Stomach (tissue), 8 donors: ENCODE measurements at regions not wholly inside any gene's neighbourhood (a gene's known extent, or its start where the extent isn't known, plus 50 kb on each side); places are given as distances from the start of the nearest gene placed in this dataset.

Source experiments
- DNase-seq, 2 donors: peaks; one replicate each; pipeline versions ENCODE4 v3.0.0 to v3.0.0-alpha.2; 2013 to 2019
- H3K27ac ChIP-seq, 5 donors: fragments of 200-600 bp in 4 of 5; sonication (generic) in 4 of 5; one replicate each; pipeline ENCODE4 v1.5.1; 2013 to 2019; ENCODE audit warnings: mild to moderate bottlenecking in 1 of 5, moderate library complexity in 1 of 5
- H3K27me3 ChIP-seq, 3 donors: fragments of 200-600 bp; sonication (generic); one replicate each; pipeline ENCODE4 v1.5.1; 2017 to 2019; ENCODE audit warnings: mixed run types in 1 of 3
- H3K36me3 ChIP-seq, 4 donors: fragments of 200-600 bp; sonication (generic); 1 replicate in 3 of 4; 2 replicates in 1 of 4; pipeline ENCODE4 v1.5.1; 2016 to 2019
- H3K4me1 ChIP-seq, 4 donors: fragments of 200-600 bp; sonication (generic); one replicate each; pipeline ENCODE4 v1.5.1; 2016 to 2019
- H3K4me3 ChIP-seq, 4 donors: fragments of 200-600 bp; sonication (generic) in 3 of 4; one replicate each; pipeline ENCODE4 v1.5.1; 2016 to 2019; ENCODE audit warnings: mild to moderate bottlenecking in 1 of 4
- H3K9me3 ChIP-seq, 4 donors: fragments of 200-600 bp; sonication (generic); one replicate each; pipeline ENCODE4 v1.5.1; 2016 to 2019
- CTCF ChIP-seq, 7 experiments: fragments of 450-650 bp in 4 of 7; fragments of 200-600 bp in 3 of 7; sonication (generic) in 3 of 7; IDR thresholded peaks; one replicate each; pipeline ENCODE4 v1.5.1; 2016 to 2019; ENCODE audit warnings: antibody characterized with exemption in 7 of 7, control low read depth in 2 of 7, mild to moderate bottlenecking in 1 of 7
- EP300 ChIP-seq: sonication (generic); formaldehyde crosslinking; IDR thresholded peaks from one replicate; pipeline ENCODE4 v1.6.1; 2017; ENCODE audit warnings: antibody characterized with exemption
- POLR2A ChIP-seq, 4 donors: fragments of 450-650 bp; IDR thresholded peaks; one replicate each; pipeline ENCODE4 v1.6.1; 2016; ENCODE audit warnings: antibody characterized with exemption in 4 of 4, control low read depth in 2 of 4, mild to moderate bottlenecking in 1 of 4, moderate library complexity in 1 of 4
- POLR2AphosphoS5 ChIP-seq, 3 donors: sonication (generic); formaldehyde crosslinking; IDR thresholded peaks; one replicate each; pipeline ENCODE4 v1.6.1; 2016; ENCODE audit warnings: antibody characterized with exemption in 3 of 3
- WGBS, 5 donors: extraction: QIAGEN DNeasy Blood & Tissue Kit in 3 of 5; methylation state at CpG; one replicate each; pipeline versions ENCODE4 v1.1.5 to v1.1.7; 2013 to 2018; 5-methylcytosine and 5-hydroxymethylcytosine counted together
- intact Hi-C: fragments of 100-400 bp; cut with DNase I; formaldehyde crosslinking; loops from one replicate; pipeline ENCODE4 v1.15.1; 2023; ENCODE audit warnings: low total_unique reads
- donor health status: healthy with polysubstance abuse.
- donor health status: Bipolar disorder and iron deficiency.
- donor health status: healthy.

- peaks cover 11 to 25% (median 21%) of the 10 kb centered on the region in 4 donors for H3K9me3 ChIP-seq
- peaks cover 21 to 43% (median 29%) of the 10 kb centered on the region in 4 donors for H3K4me1 ChIP-seq
- 5 to 14% (median 8%) methylated on average over 35 to 88 of the region's 88 CpGs for WGBS, 5 donors
- TF ChIP-seq POLR2AphosphoS5 (IDR thresholded peaks at IDR 0.05) (peak in 1 of 3 donors; percentile 5), POLR2A (IDR thresholded peaks at IDR 0.05) (no peak)
- peaks cover 0 to under 1% (median 0%) of the 10 kb centered on the region in 4 donors for H3K36me3 ChIP-seq
- no peaks in the 10 kb centered on the region for H3K27me3 ChIP-seq
- intact Hi-C loops, result no loop called here
- peak; percentile 93 to 97 for DNase-seq
- H3K27ac ChIP-seq, result peak overlapping the region in 4 of 5 donors; percentile 27 to 86 (median 78)
- H3K4me3 ChIP-seq, result peak overlapping the region; percentile 71 to 82 (median 80)
Measured at GRCh38 chr7:149714081-149714909, 59.1 kb downstream of the ZNF467 start.

GRCh38 chr7:149713731-149714068 is 59.7 kb downstream of the ZNF467 start:
- Histone ChIP-seq H3K27me3 (no peaks in the 10 kb centered on the region), H3K4me1 (peaks cover 21 to 37% (median 26%) of the 10 kb centered on the region in 4 donors), H3K4me3 (peak overlapping the region; percentile 71 to 82 (median 80)), H3K36me3 (no peaks in the 10 kb centered on the region), H3K27ac (peak overlapping the region in 1 of 5 donors; percentile 86), H3K9me3 (peaks cover 11 to 30% (median 23%) of the 10 kb centered on the region in 4 donors)
- DNase-seq, result no peak
- 61 to 81% (median 74%) methylated on average over 19 to 26 of the region's 26 CpGs for WGBS, 5 donors
- intact Hi-C loops, result no loop called here
- no peak for TF ChIP-seq CTCF (IDR thresholded peaks at IDR 0.05)
- no peak for TF ChIP-seq EP300
- TF ChIP-seq POLR2A (IDR thresholded peaks at IDR 0.05), result no peak
- no peak for TF ChIP-seq POLR2AphosphoS5 (IDR thresholded peaks at IDR 0.05)

- no peak for DNase-seq
- Histone ChIP-seq H3K27me3 (no peaks in the 10 kb centered on the region), H3K4me1 (peaks cover 21 to 37% (median 26%) of the 10 kb centered on the region in 4 donors), H3K36me3 (no peaks in the 10 kb centered on the region), H3K9me3 (peaks cover 11 to 33% (median 24%) of the 10 kb centered on the region in 4 donors), H3K4me3 (peak overlapping the region in 2 of 4 donors; percentile 80 to 82), H3K27ac (no peak overlapping the region)
- TF ChIP-seq CTCF (IDR thresholded peaks at IDR 0.05) (no peak), POLR2A (IDR thresholded peaks at IDR 0.05) (no peak), EP300 (no peak), POLR2AphosphoS5 (IDR thresholded peaks at IDR 0.05) (no peak)
- intact Hi-C loops, result no loop called here
- WGBS, 5 donors, result 78 to 83% (median 83%) methylated on average over 15 to 16 of the region's 16 CpGs
Measured at GRCh38 chr7:149713061-149713730, 60.2 kb downstream of the ZNF467 start.

- no peak for TF ChIP-seq POLR2AphosphoS5 (IDR thresholded peaks at IDR 0.05)
- TF ChIP-seq POLR2A (IDR thresholded peaks at IDR 0.05), result no peak
- TF ChIP-seq CTCF (IDR thresholded peaks at IDR 0.05), result no peak
- Histone ChIP-seq H3K9me3 (peaks cover 11 to 33% (median 24%) of the 10 kb centered on the region in 4 donors), H3K4me3 (no peak overlapping the region), H3K36me3 (no peaks in the 10 kb centered on the region), H3K27me3 (no peaks in the 10 kb centered on the region), H3K27ac (no peak overlapping the region), H3K4me1 (no peaks in the 10 kb centered on the region)
- intact Hi-C loops, result no loop called here
- no peak for DNase-seq
- 85 to 96% (median 91%) methylated on average over 7 of the region's 7 CpGs for WGBS, 5 donors
Measured at GRCh38 chr7:149708026-149708425, 65.4 kb downstream of the ZNF467 start.
